Breast epithelium (tissue), 4 donors: ENCODE measurements at regions not wholly inside any gene's neighbourhood (a gene's known extent, or its start where the extent isn't known, plus 50 kb on each side); places are given as distances from the start of the nearest gene placed in this dataset.

ENCODE experiments used
- DNase-seq, 2 donors: peaks; one replicate each; pipeline ENCODE4 v3.0.0-alpha.2; 2019; ENCODE audit warnings: low spot score in 2 of 2
- H3K27ac ChIP-seq, 2 donors: fragments of 200-600 bp; sonication (generic) in 1 of 2; one replicate each; pipeline ENCODE4 v1.5.1; 2016 to 2019; ENCODE audit warnings: mild to moderate bottlenecking in 1 of 2
- H3K27me3 ChIP-seq, 2 donors: fragments of 200-600 bp; sonication (generic) in 1 of 2; one replicate each; pipeline versions ENCODE4 v1.5.1 to v1.6.0; 2017 to 2019; ENCODE audit warnings: control low read depth in 1 of 2, mild to moderate bottlenecking in 1 of 2
- H3K36me3 ChIP-seq: fragments of 200-600 bp; one replicate; pipeline ENCODE4 v1.5.1; 2019
- H3K4me1 ChIP-seq, 2 donors: fragments of 200-600 bp; sonication (generic); one replicate each; pipeline ENCODE4 v1.5.1; 2016 to 2019; ENCODE audit warnings: control low read depth in 1 of 2
- H3K4me3 ChIP-seq, 3 donors: fragments of 200-600 bp; sonication (generic); 1 replicate in 2 of 3; 2 replicates in 1 of 3; pipeline ENCODE4 v1.5.1; 2016 to 2019; ENCODE audit warnings: mild to moderate bottlenecking in 3 of 3, moderate library complexity in 2 of 3
- H3K9me3 ChIP-seq, 2 donors: fragments of 200-600 bp; sonication (generic) in 1 of 2; one replicate each; pipeline ENCODE4 v1.5.1; 2016 to 2019; ENCODE audit warnings: control low read depth in 1 of 2
- POLR2A ChIP-seq: fragments of 450-650 bp; IDR thresholded peaks from one replicate; pipeline ENCODE4 v1.6.1; 2016; ENCODE audit warnings: antibody characterized with exemption, mild to moderate bottlenecking, moderate library complexity
- POLR2AphosphoS5 ChIP-seq, 3 donors: sonication (generic); formaldehyde crosslinking; IDR thresholded peaks; one replicate each; pipeline ENCODE4 v1.6.1; 2017; ENCODE audit warnings: antibody characterized with exemption in 3 of 3
- intact Hi-C: fragments of 100-400 bp; cut with DNase I; formaldehyde crosslinking; loops from one replicate; pipeline ENCODE4 v1.15.1; 2023; ENCODE audit warnings: low total_unique reads
- TF ChIP-seq, protein P1 (sequence below), 3 donors: fragments of 450-650 bp; IDR thresholded peaks; one replicate each; pipeline ENCODE4 v1.5.1; 2016 to 2017; ENCODE audit warnings: antibody characterized with exemption in 3 of 3, mild to moderate bottlenecking in 3 of 3, moderate library complexity in 3 of 3

DNA sequence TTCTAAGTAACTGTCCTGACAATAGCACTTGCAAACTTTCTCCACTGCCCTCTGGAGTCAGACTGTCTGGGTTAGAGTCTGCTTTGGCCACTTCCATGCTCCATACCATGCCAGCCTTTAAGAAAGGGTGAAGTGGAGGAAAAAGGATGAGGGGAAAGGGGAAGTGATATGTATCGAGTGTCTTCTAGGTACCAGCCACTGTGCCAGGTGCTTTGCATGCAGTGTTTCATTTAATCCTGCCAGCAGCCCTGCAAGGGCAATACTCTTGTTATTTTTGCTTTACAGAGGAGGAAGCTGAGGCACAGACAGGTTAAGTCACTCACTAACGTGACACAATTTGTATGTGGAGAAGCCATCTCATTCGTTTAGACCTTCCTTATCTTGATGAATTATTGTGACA is 55.6 kb downstream of the RTL9 start:
- Histone ChIP-seq H3K4me1 (no peaks in the 10 kb centered on the region), H3K9me3 (no peaks in the 10 kb centered on the region), H3K27ac (no peak overlapping the region), H3K36me3 (no peaks in the 10 kb centered on the region), H3K27me3 (peaks cover 0 to 88% of the 10 kb centered on the region in 2 donors), H3K4me3 (no peak overlapping the region)
- DNase-seq = no peak
- intact Hi-C loops = loop anchor here (5.0 kb wide), 1 partner anchor 92 kb away; no protein-coding TSS in a partner anchor
- no peak for TF ChIP-seq POLR2A
- TF ChIP-seq POLR2AphosphoS5 (IDR thresholded peaks at IDR 0.05) = no peak
- TF ChIP-seq, protein P1, sequence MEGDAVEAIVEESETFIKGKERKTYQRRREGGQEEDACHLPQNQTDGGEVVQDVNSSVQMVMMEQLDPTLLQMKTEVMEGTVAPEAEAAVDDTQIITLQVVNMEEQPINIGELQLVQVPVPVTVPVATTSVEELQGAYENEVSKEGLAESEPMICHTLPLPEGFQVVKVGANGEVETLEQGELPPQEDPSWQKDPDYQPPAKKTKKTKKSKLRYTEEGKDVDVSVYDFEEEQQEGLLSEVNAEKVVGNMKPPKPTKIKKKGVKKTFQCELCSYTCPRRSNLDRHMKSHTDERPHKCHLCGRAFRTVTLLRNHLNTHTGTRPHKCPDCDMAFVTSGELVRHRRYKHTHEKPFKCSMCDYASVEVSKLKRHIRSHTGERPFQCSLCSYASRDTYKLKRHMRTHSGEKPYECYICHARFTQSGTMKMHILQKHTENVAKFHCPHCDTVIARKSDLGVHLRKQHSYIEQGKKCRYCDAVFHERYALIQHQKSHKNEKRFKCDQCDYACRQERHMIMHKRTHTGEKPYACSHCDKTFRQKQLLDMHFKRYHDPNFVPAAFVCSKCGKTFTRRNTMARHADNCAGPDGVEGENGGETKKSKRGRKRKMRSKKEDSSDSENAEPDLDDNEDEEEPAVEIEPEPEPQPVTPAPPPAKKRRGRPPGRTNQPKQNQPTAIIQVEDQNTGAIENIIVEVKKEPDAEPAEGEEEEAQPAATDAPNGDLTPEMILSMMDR (IDR thresholded peaks at IDR 0.05) = no peak

DNA sequence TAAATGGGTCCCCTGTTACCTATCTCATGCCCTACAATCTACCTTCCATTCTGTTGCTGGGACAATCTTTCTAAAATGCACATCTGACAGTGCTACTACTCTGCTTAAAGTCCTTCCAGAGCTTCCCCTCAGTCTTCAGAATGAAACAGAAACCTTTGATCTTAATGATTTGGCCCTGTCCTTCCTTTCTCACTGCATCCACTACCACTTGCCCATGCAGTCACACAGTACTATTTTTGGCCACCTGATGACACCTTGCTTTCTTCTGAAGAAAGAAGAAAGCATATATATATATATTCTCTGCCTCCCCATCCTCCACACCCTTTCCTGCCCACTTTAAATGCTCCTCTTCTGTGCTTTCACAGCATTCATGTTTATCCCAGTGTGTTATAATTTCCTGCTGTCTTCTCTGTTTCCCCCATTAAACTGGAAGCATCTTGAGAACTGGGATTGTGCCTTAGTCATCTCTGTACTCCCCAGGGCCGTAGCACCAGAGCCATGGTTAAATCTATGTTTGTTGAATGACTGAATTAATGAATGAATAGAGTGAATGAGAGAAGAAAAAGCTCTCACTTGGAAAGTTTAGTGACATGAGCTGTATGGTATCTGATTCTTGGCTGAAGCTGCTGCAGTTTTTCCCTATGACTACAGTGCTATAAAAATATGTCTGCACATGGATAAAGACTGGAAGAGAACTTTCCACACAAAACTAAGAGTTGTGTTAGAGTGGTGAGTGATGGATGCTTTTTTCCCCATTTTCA is 56.2 kb downstream of the RTL9 start:
- peaks cover 0 to 88% of the 10 kb centered on the region in 2 donors for H3K27me3 ChIP-seq
- no peaks in the 10 kb centered on the region for H3K4me1 ChIP-seq
- DNase-seq = no peak
- H3K4me3 ChIP-seq = no peak overlapping the region
- no peaks in the 10 kb centered on the region for H3K9me3 ChIP-seq
- no peak for TF ChIP-seq POLR2AphosphoS5 (IDR thresholded peaks at IDR 0.05)
- TF ChIP-seq, protein P1 (IDR thresholded peaks at IDR 0.05) = no peak
- no peak overlapping the region for H3K27ac ChIP-seq
- intact Hi-C loops = loop anchor here (5.0 kb wide), 1 partner anchor 93 kb away; no protein-coding TSS in a partner anchor
- no peaks in the 10 kb centered on the region for H3K36me3 ChIP-seq

DNA sequence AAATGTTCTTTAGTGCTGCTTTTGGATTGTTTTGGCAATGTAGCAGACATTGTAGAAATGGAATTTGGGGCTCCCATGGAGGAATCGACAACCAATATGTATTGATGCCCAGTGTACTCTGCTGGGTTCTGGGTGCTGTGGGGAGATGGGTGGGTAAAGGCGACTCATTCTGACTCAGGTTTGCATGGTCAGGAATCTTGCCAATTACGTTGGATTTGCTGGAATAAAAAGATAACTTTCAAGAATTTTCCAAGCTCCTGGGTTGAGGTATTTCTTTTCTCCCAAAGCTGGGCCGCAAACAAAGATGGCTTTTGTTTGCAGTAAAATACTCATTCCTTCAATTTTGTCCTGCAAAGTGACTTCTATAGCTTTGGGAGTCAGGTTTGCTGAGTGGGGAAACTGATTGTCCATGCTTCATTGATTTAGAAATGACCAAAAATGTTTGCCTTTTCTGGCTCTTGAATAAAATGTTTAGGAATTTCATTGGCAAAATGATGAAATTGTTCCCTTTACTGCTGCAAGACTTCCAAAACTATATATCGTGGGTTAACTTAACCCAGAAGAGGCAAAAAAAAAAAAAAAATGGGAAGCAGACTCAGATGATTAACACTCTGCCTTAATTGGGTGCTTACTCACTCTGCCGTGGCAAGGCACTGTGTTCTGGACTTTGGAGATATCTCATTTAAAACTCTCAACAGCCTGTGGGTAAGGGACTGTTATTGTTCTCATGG is 57.0 kb downstream of the RTL9 start:
- intact Hi-C loops = no loop called here
- Histone ChIP-seq H3K36me3 (no peaks in the 10 kb centered on the region), H3K9me3 (no peaks in the 10 kb centered on the region)

DNA sequence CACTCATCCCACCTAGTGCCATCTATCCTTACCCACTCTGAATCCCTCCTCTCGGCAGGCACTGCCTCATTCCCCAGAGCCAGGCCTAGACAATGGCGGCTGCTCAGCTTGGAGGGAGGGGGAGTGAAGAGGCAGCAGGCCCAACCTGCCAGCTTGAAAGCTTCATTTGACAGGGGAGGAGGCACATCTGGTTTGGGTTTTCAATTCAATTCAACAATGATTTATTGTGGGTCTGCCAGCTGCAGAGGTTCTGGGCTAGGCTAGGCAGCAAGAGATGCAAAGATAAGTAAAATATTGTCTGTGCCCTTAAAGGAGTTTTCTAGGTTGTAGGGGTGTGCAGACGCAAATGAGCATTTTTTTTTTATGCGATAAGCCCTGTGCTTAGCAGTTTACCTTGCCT is 58.5 kb downstream of the RTL9 start:
- intact Hi-C loops = no loop called here
- TF ChIP-seq, protein P1 (IDR thresholded peaks at IDR 0.05) = no peak
- TF ChIP-seq POLR2AphosphoS5 (IDR thresholded peaks at IDR 0.05) (no peak), POLR2A (no peak)
- H3K4me1 ChIP-seq = no peaks in the 10 kb centered on the region

More for the DNA sequence above, 57.0 kb downstream of the RTL9 start:
- TF ChIP-seq, protein P1 (IDR thresholded peaks at IDR 0.05) = no peak
- TF ChIP-seq POLR2AphosphoS5 (IDR thresholded peaks at IDR 0.05) (no peak), POLR2A (no peak)
- no peak for DNase-seq
- Histone ChIP-seq H3K4me3 (no peak overlapping the region), H3K27ac (no peak overlapping the region), H3K4me1 (no peaks in the 10 kb centered on the region), H3K27me3 (peaks cover 0 to 86% of the 10 kb centered on the region in 2 donors)

More for the DNA sequence above, 58.5 kb downstream of the RTL9 start:
- no peaks in the 10 kb centered on the region for H3K36me3 ChIP-seq
- H3K9me3 ChIP-seq = no peaks in the 10 kb centered on the region
- DNase-seq = no peak
- no peak overlapping the region for H3K27ac ChIP-seq
- peaks cover 0 to 84% of the 10 kb centered on the region in 2 donors for H3K27me3 ChIP-seq
- no peak overlapping the region for H3K4me3 ChIP-seq
